HG03442 (cell line): ENCODE measurements at regions not wholly inside any gene's neighbourhood (a gene's known extent, or its start where the extent isn't known, plus 50 kb on each side); places are given as distances from the start of the nearest gene placed in this dataset.
"Not testable (repeated sequence)": the region's sequence is repeated elsewhere in the genome, so short reads cannot be mapped to it uniquely, and the experiment has no call there.

Experiments
- ATAC-seq: cut with Tn5 transposase; IDR thresholded peaks from one replicate; pipeline ENCODE4 v1.9.1; 2021; ENCODE audit warnings: mild to moderate bottlenecking, moderate library complexity; ENCODE audit not compliant: unreplicated experiment

GRCh38 chr12:20105943-20106342, 262.4 kb upstream of the PDE3A start:
- ATAC-seq: no peak

GRCh38 chr12:20109676-20110075, 258.7 kb upstream of the PDE3A start:
- ATAC-seq: no peak

- not testable (repeated sequence) for ATAC-seq
Observed at GRCh38 chr12:20115371-20115770, 253.0 kb upstream of the PDE3A start.

- no peak for ATAC-seq
Observed at GRCh38 chr12:20119596-20120402, 248.5 kb upstream of the PDE3A start.

- ATAC-seq: no peak
Observed at GRCh38 chr12:20120403-20120725, 248.0 kb upstream of the PDE3A start.

DNA sequence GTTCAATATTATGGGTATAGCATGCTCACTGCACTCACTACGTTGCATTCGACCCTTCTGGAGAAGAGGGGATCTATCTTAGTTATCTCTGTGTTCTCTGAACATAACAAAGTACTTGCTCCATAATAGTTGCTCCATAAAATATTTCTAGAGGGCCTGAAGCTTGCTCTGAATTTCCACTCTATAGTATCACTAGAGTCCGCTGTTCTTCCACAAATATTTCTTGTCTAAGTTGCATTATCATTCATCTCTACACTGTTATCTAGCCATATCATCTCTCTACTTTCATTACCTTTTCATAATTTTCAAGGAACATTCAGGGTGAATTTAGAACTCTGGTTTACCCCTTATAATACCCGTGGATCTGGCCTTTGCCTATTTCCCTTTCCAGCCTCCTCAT, 246.1 kb upstream of the PDE3A start:
- ATAC-seq: no peak

DNA sequence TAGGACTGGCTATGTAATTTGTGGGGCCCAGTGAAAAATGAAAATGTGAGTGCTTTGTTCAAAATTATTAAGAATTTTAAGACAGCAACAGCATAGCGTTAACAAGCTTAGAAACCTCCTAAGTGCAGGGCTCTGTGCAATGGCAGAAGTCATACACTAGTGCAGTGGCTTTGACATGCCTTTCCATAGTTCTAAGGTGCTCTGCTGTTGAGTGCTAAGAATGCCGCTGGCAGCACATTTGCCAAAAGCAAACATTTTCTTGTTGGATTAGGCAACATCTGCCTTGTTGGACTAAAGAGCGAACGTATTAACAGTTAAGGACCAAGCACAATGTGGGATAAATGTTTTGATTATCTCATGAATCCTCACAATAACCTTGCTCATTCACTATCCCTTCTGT, 244.9 kb upstream of the PDE3A start:
- no peak for ATAC-seq

- ATAC-seq: no peak
Observed at GRCh38 chr12:20125276-20125798, 243.0 kb upstream of the PDE3A start.

GRCh38 chr12:20126601-20127000, 241.7 kb upstream of the PDE3A start:
- ATAC-seq: no peak

DNA sequence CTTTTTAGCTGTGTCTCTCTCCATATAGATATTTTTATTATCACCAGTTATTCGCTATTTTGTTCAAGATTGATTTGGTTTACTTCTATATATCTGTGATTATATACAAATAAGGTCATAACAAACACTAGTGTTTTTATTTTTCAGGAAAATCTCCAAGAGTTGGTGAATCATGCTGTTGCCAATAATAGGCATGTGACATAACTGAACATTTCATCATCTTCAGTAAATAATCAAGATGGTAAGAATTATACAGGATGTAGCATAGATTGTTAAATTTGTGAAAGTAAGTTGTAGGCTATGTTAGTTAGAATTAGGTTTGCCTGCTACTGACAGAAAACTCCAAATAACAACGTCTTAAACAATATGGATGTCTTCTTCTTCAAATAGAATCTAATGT, 240.9 kb upstream of the PDE3A start:
- ATAC-seq: no peak

DNA sequence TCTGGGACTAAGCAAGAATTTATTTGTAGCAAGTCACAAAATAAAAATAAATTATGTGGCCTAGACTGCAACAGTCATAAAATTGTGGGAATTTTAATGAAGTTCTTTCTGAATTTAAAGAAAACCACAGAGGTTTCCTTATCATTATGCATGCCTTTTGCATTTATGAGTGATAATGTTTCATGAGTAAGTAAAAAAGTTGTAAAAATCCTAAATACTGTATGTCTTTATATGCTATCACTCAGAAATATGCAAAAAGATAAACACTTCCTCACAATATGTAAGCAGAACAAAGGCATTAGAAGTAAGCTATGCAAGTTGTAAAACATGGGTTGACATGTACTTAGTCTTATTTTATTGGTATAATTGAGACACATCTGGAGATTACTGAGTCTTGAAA, 239.4 kb upstream of the PDE3A start:
- ATAC-seq: no peak

- ATAC-seq: no peak
Observed at GRCh38 chr12:20132818-20133217, 235.5 kb upstream of the PDE3A start.

- no peak for ATAC-seq
Observed at GRCh38 chr12:20134652-20135051, 233.7 kb upstream of the PDE3A start.

DNA sequence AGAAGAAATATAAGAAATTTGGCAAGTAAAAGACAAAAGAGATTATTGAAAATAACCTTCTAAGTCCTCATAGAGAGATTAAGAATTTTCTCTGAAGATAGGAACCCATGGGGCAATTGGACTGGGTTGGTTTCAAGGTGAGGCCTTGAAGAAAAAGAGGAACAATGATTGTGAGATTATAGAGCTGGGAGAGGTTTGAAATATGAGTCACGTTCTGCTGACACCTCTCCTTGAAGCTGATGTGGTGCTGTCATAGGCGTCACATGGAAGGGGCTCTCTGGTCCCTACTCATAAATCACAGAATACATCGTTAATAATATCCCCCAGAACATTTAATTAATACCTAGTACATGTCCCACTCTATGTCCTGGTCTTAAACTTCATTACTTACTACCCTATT, 227.6 kb upstream of the PDE3A start:
- no peak for ATAC-seq

DNA sequence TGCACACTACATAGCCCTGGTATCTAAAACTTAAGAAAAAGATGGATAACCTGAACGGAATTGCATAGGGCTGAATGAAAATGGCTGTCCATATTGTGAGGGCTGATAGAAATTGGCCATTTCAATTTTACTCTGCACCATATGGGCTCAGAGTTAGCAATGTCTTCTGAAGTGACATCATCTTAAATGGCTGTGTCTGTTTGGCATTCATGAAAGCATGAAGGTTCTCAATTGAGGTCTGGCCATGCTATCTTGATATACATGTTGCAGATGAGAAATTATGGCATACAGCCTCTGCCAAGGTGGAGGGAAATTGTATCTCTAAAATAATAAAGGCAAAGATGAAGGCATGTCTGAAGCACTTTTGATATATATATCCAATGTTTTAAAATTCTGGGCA, 226.0 kb upstream of the PDE3A start:
- no peak for ATAC-seq

GRCh38 chr12:20142956-20143355, 225.4 kb upstream of the PDE3A start:
- no peak for ATAC-seq

DNA sequence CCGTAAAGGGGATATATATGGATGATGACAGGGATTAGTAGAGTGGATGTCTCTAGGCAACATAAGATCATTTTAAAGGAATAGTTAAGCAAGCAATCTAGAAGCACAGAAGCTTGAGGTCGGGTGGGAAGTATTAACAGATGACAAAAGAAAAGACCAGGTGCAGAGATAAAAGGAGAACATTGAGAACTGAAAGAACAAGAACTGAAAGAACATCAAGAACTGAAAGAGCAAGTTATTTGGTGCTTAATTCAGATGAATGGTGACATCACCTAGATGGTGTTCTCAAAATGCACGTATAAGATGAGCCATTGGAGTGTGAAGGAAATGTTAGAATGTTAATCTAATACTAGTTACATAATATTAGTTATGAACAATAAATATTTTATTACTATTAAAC, 224.0 kb upstream of the PDE3A start:
- no peak for ATAC-seq

GRCh38 chr12:20148241-20148640, 220.1 kb upstream of the PDE3A start:
- ATAC-seq: no peak

- ATAC-seq: no peak
Observed at GRCh38 chr12:20150835-20151422, 217.4 kb upstream of the PDE3A start.

GRCh38 chr12:20154052-20154451, 214.3 kb upstream of the PDE3A start:
- no peak for ATAC-seq

DNA sequence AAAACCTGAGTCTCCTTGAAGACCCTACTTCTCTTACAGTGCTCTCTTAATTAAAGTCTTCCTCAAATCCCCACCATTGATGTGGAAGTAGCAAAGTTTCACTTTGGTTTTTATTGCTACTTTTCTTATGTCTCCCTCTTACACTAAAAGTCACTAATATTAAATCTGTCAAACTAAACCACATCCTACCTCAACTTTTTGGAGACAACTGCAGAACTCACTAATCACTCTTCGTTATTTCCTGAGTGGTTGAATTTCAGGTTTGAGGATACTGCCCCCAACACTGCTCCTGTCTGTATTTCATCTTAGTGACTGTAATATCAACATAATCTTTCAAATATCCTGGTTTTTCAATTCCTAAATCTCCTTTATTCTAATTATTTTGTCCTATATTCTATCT, 213.0 kb upstream of the PDE3A start:
- ATAC-seq: no peak

DNA sequence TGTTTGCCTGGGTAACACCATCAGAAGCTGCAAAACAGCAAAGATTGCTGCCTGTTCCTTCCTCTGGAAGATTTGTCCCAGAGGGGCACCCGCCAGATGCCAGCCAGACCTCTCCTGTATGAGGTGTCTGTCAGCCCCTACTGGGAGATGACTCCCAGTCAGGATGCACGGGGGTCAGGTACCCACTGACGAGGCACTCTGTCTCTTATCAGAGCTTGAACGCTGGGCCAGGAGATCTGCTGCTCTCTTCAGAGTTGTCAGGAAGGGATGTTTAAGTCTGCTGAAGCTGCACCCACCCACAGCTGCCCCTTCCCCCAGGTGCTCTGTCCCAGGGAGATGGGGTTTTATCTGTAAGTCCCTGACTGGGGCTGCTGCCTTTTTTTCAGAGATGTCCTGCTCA, 207.4 kb upstream of the PDE3A start:
- not testable (repeated sequence) for ATAC-seq
